IMR-90 (cell line): ENCODE measurements at regions not wholly inside any gene's neighbourhood (a gene's known extent, or its start where the extent isn't known, plus 50 kb on each side); places are given as distances from the start of the nearest gene placed in this dataset.

Experiments used
- ATAC-seq: fragments of 200-7000 bp; cut with Tn5 transposase; 2 replicates; pipeline ENCODE4 v1.9.1; 2020; ENCODE audit warnings: low read depth, mild to moderate bottlenecking, moderate library complexity
- BruUV-seq: library from RNA; stranded (reverse); fragments of 400-500 nt; replicated peaks from 2 replicates; lab custom pipeline; 2021; lab: Mats Ljungman, UMichigan
- CTCF ChIA-PET: fragments of 300-600 bp; formaldehyde crosslinking; extraction: SDS; loops from one replicate; lab custom pipeline; 2021; ENCODE audit warnings: antibody characterized with exemption; lab: Yijun Ruan, JAX
- POLR2A ChIA-PET: fragments of 300-600 bp; sonication (Branson Sonifier 250); formaldehyde crosslinking; loops from one replicate; lab custom pipeline; 2022; ENCODE audit warnings: antibody characterized with exemption; ENCODE audit not compliant: unreplicated experiment; lab: Charles Lee
- DNase-seq: peaks from one replicate; pipeline ENCODE4 v3.0.0; 2013
- H2AFZ ChIP-seq: replicated peaks from 2 replicates; pipeline ENCODE3; 2013; ENCODE audit warnings: low read length, mild to moderate bottlenecking; ENCODE audit not compliant: poor library complexity
- H2AK5ac ChIP-seq: 2 replicates; pipeline ENCODE4 v1.6.1; 2013; ENCODE audit warnings: low read depth, low read length, inconsistent platforms
- H2AK9ac ChIP-seq: replicated peaks from 2 replicates; pipeline ENCODE3; 2013; ENCODE audit warnings: mild to moderate bottlenecking, low read depth, low read length, moderate library complexity; ENCODE audit not compliant: poor library complexity
- H2BK120ac ChIP-seq: 2 replicates; pipeline ENCODE4 v1.6.1; 2013; ENCODE audit warnings: low read depth, low read length, inconsistent platforms
- H2BK15ac ChIP-seq: 3 replicates; pipeline ENCODE4 v1.6.1; 2013; ENCODE audit warnings: low read depth, low read length, inconsistent platforms
- H2BK20ac ChIP-seq: 2 replicates; pipeline ENCODE4 v1.6.1; 2013; ENCODE audit warnings: low read depth, mild to moderate bottlenecking, inconsistent platforms, low read length, moderate library complexity
- H2BK5ac ChIP-seq: 2 replicates; pipeline ENCODE4 v1.6.1; 2013; ENCODE audit warnings: mild to moderate bottlenecking, low read depth, low read length, inconsistent platforms; ENCODE audit not compliant: poor library complexity, severe bottlenecking
- H3K14ac ChIP-seq: replicated peaks from 2 replicates; pipeline ENCODE4 v1.6.1; 2013; ENCODE audit warnings: low read depth, low read length, inconsistent platforms
- H3K18ac ChIP-seq: 2 replicates; pipeline ENCODE4 v1.6.1; 2013; ENCODE audit warnings: low read depth, low read length, control low read depth
- H3K23ac ChIP-seq: 2 replicates; pipeline ENCODE4 v1.6.1; 2013; ENCODE audit warnings: low read depth, low read length, inconsistent platforms
- H3K27ac ChIP-seq: 2 replicates; pipeline ENCODE4 v1.5.1; 2013; ENCODE audit warnings: mild to moderate bottlenecking, control low read depth, low read length; ENCODE audit not compliant: insufficient read depth
- H3K27me3 ChIP-seq: 2 replicates; pipeline ENCODE4 v1.6.1; 2013; ENCODE audit warnings: low read length; ENCODE audit not compliant: control insufficient read depth, insufficient read depth
- H3K36me3 ChIP-seq: 2 replicates; pipeline ENCODE4 v1.6.1; 2013; ENCODE audit warnings: low read length, mixed read lengths; ENCODE audit not compliant: control insufficient read depth, insufficient read depth
- H3K4ac ChIP-seq: 2 replicates; pipeline ENCODE4 v1.6.1; 2013; ENCODE audit warnings: low read depth, low read length, inconsistent platforms
- H3K4me1 ChIP-seq: 2 replicates; pipeline ENCODE4 v1.6.1; 2013; ENCODE audit warnings: low read length, mixed read lengths; ENCODE audit not compliant: control insufficient read depth, insufficient read depth
- H3K4me2 ChIP-seq: 2 replicates; pipeline ENCODE4 v1.6.1; 2013; ENCODE audit warnings: low read depth, mild to moderate bottlenecking, control low read depth, low read length, moderate library complexity
- H3K4me3 ChIP-seq: 2 replicates; pipeline ENCODE4 v1.5.1; 2013; ENCODE audit warnings: low read depth, mild to moderate bottlenecking, control low read depth, low read length, moderate library complexity; ENCODE audit not compliant: insufficient read depth
- H3K56ac ChIP-seq: 2 replicates; pipeline ENCODE4 v1.6.1; 2013; ENCODE audit warnings: low read length, inconsistent platforms; ENCODE audit not compliant: insufficient read depth; ENCODE audit errors: extremely low read depth
- H3K79me1 ChIP-seq, 2 experiments: 2 replicates each; pipeline ENCODE4 v1.6.1; 2013; ENCODE audit warnings: low read length in 2 of 2, inconsistent platforms in 1 of 2, low read depth in 1 of 2
- H3K9ac ChIP-seq: 2 replicates; pipeline ENCODE4 v1.6.1; 2013; ENCODE audit warnings: low read depth, low read length, control low read depth
- H3K9me1 ChIP-seq: 2 replicates; pipeline ENCODE4 v1.6.1; 2013; ENCODE audit warnings: low read length, inconsistent platforms; ENCODE audit not compliant: insufficient read depth
- H3K9me3 ChIP-seq: 2 replicates; pipeline ENCODE4 v1.6.1; 2013; ENCODE audit warnings: low read length; ENCODE audit not compliant: control insufficient read depth, insufficient read depth
- H4K20me1 ChIP-seq: 2 replicates; pipeline ENCODE4 v1.6.1; 2013; ENCODE audit warnings: low read length, inconsistent platforms; ENCODE audit not compliant: insufficient read depth
- H4K5ac ChIP-seq: 2 replicates; pipeline ENCODE4 v1.6.1; 2013; ENCODE audit warnings: mild to moderate bottlenecking, low read depth, low read length, control low read depth
- H4K8ac ChIP-seq, 2 experiments: 2 replicates each; pipeline ENCODE4 v1.6.1; 2013; ENCODE audit warnings: low read depth in 2 of 2, low read length in 2 of 2, control low read depth in 1 of 2, inconsistent platforms in 1 of 2
- H4K91ac ChIP-seq: 2 replicates; pipeline ENCODE4 v1.6.1; 2013; ENCODE audit warnings: low read depth, low read length, inconsistent platforms; ENCODE audit not compliant: insufficient read depth
- FOS ChIP-seq: fragments of 150-350 bp; IDR thresholded peaks from 2 replicates; pipeline ENCODE4 v1.6.1; 2016; ENCODE audit warnings: low read depth, low read length
- WGBS, 2 experiments: methylation state at CpG; one replicate each; pipeline versions ENCODE4 v1.1.5 to v1.1.7; 2013; ENCODE audit warnings: missing lambda C conversion rate in 2 of 2; ENCODE audit not compliant: insufficient read length in 1 of 2; ENCODE audit errors: extremely low coverage in 2 of 2; 5-methylcytosine and 5-hydroxymethylcytosine counted together
- dilution Hi-C: fragments of 300-500 bp; cut with HindIII; formaldehyde crosslinking; loops from one replicate; pipeline ENCODE4 v1.14.3; 2018; ENCODE audit warnings: low sequenced_read_pairs; ENCODE audit not compliant: unreplicated experiment
- in situ Hi-C: fragments of 300-500 bp; cut with MboI; formaldehyde crosslinking; loops from 3 replicates; pipeline ENCODE4 v1.14.3; 2019; ENCODE audit warnings: low sequenced_read_pairs, inconsistent platforms, mixed read lengths
- intact Hi-C: fragments of 100-400 bp; cut with micrococcal nuclease; formaldehyde crosslinking; loops from 2 replicates; pipeline ENCODE4 v1.10.0; 2022
- TF ChIP-seq, protein P1 (sequence below): conservative IDR thresholded peaks from 2 replicates; pipeline ENCODE4 v1.5.1; 2012; ENCODE audit warnings: mild to moderate bottlenecking, low read depth, low read length, improper control_type of control experiment

- 0 out of 3 replicates have a peak overlapping the region, but pooled peaks have one; percentile 39 for H2BK15ac ChIP-seq
- intact Hi-C loops (no loop called here), in situ Hi-C loops (no loop called here), dilution Hi-C loops (no loop called here)
- peak overlapping the region; percentile 17; the same call in 1 of the 2 replicates for H2BK20ac ChIP-seq
- H2AK9ac ChIP-seq = no peak overlapping the region
- H3K27ac ChIP-seq = no peak overlapping the region
- peak overlapping the region; percentile 91 for H3K18ac ChIP-seq
- DNase-seq = no peak
- no peak overlapping the region; the same call in 1 of the 2 replicates for H3K9ac ChIP-seq
- CTCF ChIA-PET = interaction anchor here (1.4 kb wide), 1 partner anchor 52 kb away, joined by 3 read pairs; no protein-coding TSS in a partner anchor
- H3K14ac ChIP-seq = peak overlapping the region; percentile 32
- H4K8ac ChIP-seq = peak overlapping the region in 1 of 2 experiments; percentile 25; a peak in 1 of 4 replicates
- H3K79me1 ChIP-seq = no peaks in the 10 kb centered on the region
- no peaks in the 10 kb centered on the region for H3K9me3 ChIP-seq
- no peak for ATAC-seq
- H3K4me2 ChIP-seq = no peak overlapping the region
- WGBS, 2 experiments = no CpG with 5 or more reads among the region's 2 CpGs
- H3K36me3 ChIP-seq = no peaks in the 10 kb centered on the region
- peak overlapping the region; percentile 45 for H2AK5ac ChIP-seq
- no peaks in the 10 kb centered on the region for H4K20me1 ChIP-seq
- peaks cover 21% of the 10 kb centered on the region for H3K4me1 ChIP-seq
- POLR2A ChIA-PET = no interaction called here
- no TSS peak for BruUV-seq
- H2AFZ ChIP-seq = no peak overlapping the region
- peak overlapping the region; percentile 52 for H3K4ac ChIP-seq
- H3K23ac ChIP-seq = no peak overlapping the region; the same call in 1 of the 2 replicates
- H2BK5ac ChIP-seq = peak overlapping the region; percentile 19
- H4K91ac ChIP-seq = peak overlapping the region; percentile 69; the same call in 1 of the 2 replicates
- peaks cover 7% of the 10 kb centered on the region for H3K9me1 ChIP-seq
- H3K56ac ChIP-seq = no peak overlapping the region
- no peak for TF ChIP-seq FOS
- TF ChIP-seq, protein P1, sequence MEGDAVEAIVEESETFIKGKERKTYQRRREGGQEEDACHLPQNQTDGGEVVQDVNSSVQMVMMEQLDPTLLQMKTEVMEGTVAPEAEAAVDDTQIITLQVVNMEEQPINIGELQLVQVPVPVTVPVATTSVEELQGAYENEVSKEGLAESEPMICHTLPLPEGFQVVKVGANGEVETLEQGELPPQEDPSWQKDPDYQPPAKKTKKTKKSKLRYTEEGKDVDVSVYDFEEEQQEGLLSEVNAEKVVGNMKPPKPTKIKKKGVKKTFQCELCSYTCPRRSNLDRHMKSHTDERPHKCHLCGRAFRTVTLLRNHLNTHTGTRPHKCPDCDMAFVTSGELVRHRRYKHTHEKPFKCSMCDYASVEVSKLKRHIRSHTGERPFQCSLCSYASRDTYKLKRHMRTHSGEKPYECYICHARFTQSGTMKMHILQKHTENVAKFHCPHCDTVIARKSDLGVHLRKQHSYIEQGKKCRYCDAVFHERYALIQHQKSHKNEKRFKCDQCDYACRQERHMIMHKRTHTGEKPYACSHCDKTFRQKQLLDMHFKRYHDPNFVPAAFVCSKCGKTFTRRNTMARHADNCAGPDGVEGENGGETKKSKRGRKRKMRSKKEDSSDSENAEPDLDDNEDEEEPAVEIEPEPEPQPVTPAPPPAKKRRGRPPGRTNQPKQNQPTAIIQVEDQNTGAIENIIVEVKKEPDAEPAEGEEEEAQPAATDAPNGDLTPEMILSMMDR = no peak
- peaks cover 6% of the 10 kb centered on the region; the same call in 1 of the 2 replicates for H3K27me3 ChIP-seq
- no peak overlapping the region for H3K4me3 ChIP-seq
- peak overlapping the region; percentile 7; the same call in 1 of the 2 replicates for H4K5ac ChIP-seq
- peak overlapping the region; percentile 11; the same call in 1 of the 2 replicates for H2BK120ac ChIP-seq
These were observed 184.7 kb upstream of the GLI2 start for GRCh38 chr2:120550893-120551446.
